Transverse colon (tissue), 4 donors: ENCODE measurements at regions not wholly inside any gene's neighbourhood (a gene's known extent, or its start where the extent isn't known, plus 50 kb on each side); places are given as distances from the start of the nearest gene placed in this dataset.

Experiments used
- DNase-seq: peaks from one replicate; pipeline ENCODE4 v3.0.0-alpha.2; 2019
- H3K27ac ChIP-seq, 4 donors: fragments of 200-600 bp; sonication (generic); 2 replicates each; pipeline ENCODE4 v1.5.1; 2016 to 2018; ENCODE audit warnings: inconsistent platforms in 4 of 4
- H3K27me3 ChIP-seq: fragments of 200-600 bp; sonication (generic); 2 replicates; pipeline ENCODE4 v1.5.1; 2017; ENCODE audit warnings: inconsistent platforms
- H3K36me3 ChIP-seq, 4 donors: fragments of 200-600 bp; sonication (generic); 2 replicates each; pipeline ENCODE4 v1.5.1; 2017 to 2019; ENCODE audit warnings: inconsistent platforms in 4 of 4
- H3K4me1 ChIP-seq, 4 donors: fragments of 200-600 bp; sonication (generic); 2 replicates each; pipeline ENCODE4 v1.5.1; 2017 to 2020; ENCODE audit warnings: inconsistent platforms in 4 of 4
- H3K4me3 ChIP-seq, 4 donors: fragments of 200-600 bp; sonication (generic); 1 replicate in 1 of 4; 2 replicates in 3 of 4; pipeline versions ENCODE4 v1.5.1 to v1.6.1; 2017 to 2019; ENCODE audit warnings: inconsistent platforms in 4 of 4
- H3K9me3 ChIP-seq, 2 donors: fragments of 200-600 bp; sonication (generic); 2 replicates each; pipeline ENCODE4 v1.5.1; 2017 to 2019; ENCODE audit warnings: inconsistent platforms in 2 of 2
- CTCF ChIP-seq, 5 experiments: fragments of 200-600 bp in 3 of 5; fragments of 450-650 bp in 2 of 5; sonication (generic) in 3 of 5; IDR thresholded peaks; 1 replicate in 2 of 5; 2 replicates in 3 of 5; pipeline ENCODE4 v1.5.1; 2016 to 2017; ENCODE audit warnings: antibody characterized with exemption in 5 of 5, inconsistent platforms in 3 of 5, mild to moderate bottlenecking in 2 of 5, moderate library complexity in 1 of 5
- EP300 ChIP-seq: sonication (generic); formaldehyde crosslinking; IDR thresholded peaks from one replicate; pipeline ENCODE4 v1.6.1; 2017; ENCODE audit warnings: antibody characterized with exemption, low read depth
- POLR2A ChIP-seq: fragments of 450-650 bp; IDR thresholded peaks from one replicate; pipeline ENCODE4 v1.6.1; 2016; ENCODE audit warnings: antibody characterized with exemption, mild to moderate bottlenecking, moderate library complexity
- POLR2AphosphoS5 ChIP-seq, 3 donors: sonication (generic); formaldehyde crosslinking; IDR thresholded peaks; one replicate each; pipeline ENCODE4 v1.6.1; 2016; ENCODE audit warnings: antibody characterized with exemption in 3 of 3
- WGBS, 2 donors: methylation state at CpG; one replicate each; pipeline ENCODE4 v1.1.5; 2018; ENCODE audit warnings: low coverage in 1 of 2; 5-methylcytosine and 5-hydroxymethylcytosine counted together
- in situ Hi-C, 4 donors: fragments of 200-750 bp; cut with MboI; loops; one replicate each; pipeline versions ENCODE4 v1.15.0 to v1.15.1; 2017; ENCODE audit warnings: low sequenced_read_pairs in 3 of 4, low pct_ligation_motif_present in 1 of 4, low pct_unique_long_range_greater_than_20kb in 1 of 4
- intact Hi-C: fragments of 100-400 bp; cut with DNase I; formaldehyde crosslinking; loops from one replicate; pipeline ENCODE4 v1.15.1; 2023; ENCODE audit warnings: low total_unique reads

- no peak for TF ChIP-seq EP300
- TF ChIP-seq CTCF (IDR thresholded peaks at IDR 0.05) = no peak
- no peak for TF ChIP-seq POLR2A
- TF ChIP-seq POLR2AphosphoS5 (IDR thresholded peaks at IDR 0.05) = no peak
- in situ Hi-C loops = no loop called here
- WGBS, 2 donors = 45 to 61% methylated on average over 5 of the region's 5 CpGs
Measured at GRCh38 chr1:87165177-87165576, 163.5 kb upstream of the LMO4 start.

GRCh38 chr1:87167157-87167789, 161.4 kb upstream of the LMO4 start:
- Histone ChIP-seq H3K4me1 (peaks cover 0 to 3% (median 0%) of the 10 kb centered on the region in 4 donors), H3K36me3 (no peaks in the 10 kb centered on the region), H3K9me3 (no peaks in the 10 kb centered on the region), H3K27ac (no peak overlapping the region), H3K27me3 (no peaks in the 10 kb centered on the region), H3K4me3 (no peak overlapping the region)
- in situ Hi-C loops (no loop called here), intact Hi-C loops (no loop called here)
- DNase-seq = no peak
- whole genome bisulfite sequencing, 2 donors = 80 to 81% methylated on average over 3 to 7 of the region's 7 CpGs
- TF ChIP-seq CTCF (IDR thresholded peaks at IDR 0.05) = no peak

More at GRCh38 chr1:87165177-87165576, 163.5 kb upstream of the LMO4 start:
- H3K27me3 ChIP-seq = no peaks in the 10 kb centered on the region
- no peak overlapping the region for H3K27ac ChIP-seq
- H3K36me3 ChIP-seq = no peaks in the 10 kb centered on the region
- H3K9me3 ChIP-seq = no peaks in the 10 kb centered on the region
- peaks cover 0 to 3% (median 0%) of the 10 kb centered on the region in 4 donors for H3K4me1 ChIP-seq
- no peak for DNase-seq
- intact Hi-C loops = no loop called here
- H3K4me3 ChIP-seq = no peak overlapping the region

GRCh38 chr1:87167848-87168525, 160.7 kb upstream of the LMO4 start:
- H3K9me3 ChIP-seq = no peaks in the 10 kb centered on the region
- TF ChIP-seq POLR2AphosphoS5 (IDR thresholded peaks at IDR 0.05) = no peak
- DNase-seq = no peak
- 72 to 100% methylated on average over 1 to 7 of the region's 7 CpGs for WGBS, 2 donors
- H3K27ac ChIP-seq = no peak overlapping the region
- H3K4me1 ChIP-seq = peaks cover 0 to 3% (median 0%) of the 10 kb centered on the region in 4 donors
- H3K4me3 ChIP-seq = no peak overlapping the region
- in situ Hi-C loops = no loop called here
- H3K36me3 ChIP-seq = no peaks in the 10 kb centered on the region
- intact Hi-C loops = no loop called here
- no peaks in the 10 kb centered on the region for H3K27me3 ChIP-seq

- in situ Hi-C loops (no loop called here), intact Hi-C loops (no loop called here)
- Histone ChIP-seq H3K27me3 (no peaks in the 10 kb centered on the region), H3K4me1 (peaks cover 0 to 3% (median 0%) of the 10 kb centered on the region in 4 donors), H3K4me3 (no peak overlapping the region), H3K27ac (no peak overlapping the region), H3K36me3 (no peaks in the 10 kb centered on the region), H3K9me3 (no peaks in the 10 kb centered on the region)
- no peak for DNase-seq
- WGBS, 2 donors = 75 to 92% methylated on average over 3 of the region's 3 CpGs
- TF ChIP-seq CTCF (IDR thresholded peaks at IDR 0.05) = no peak
Measured at GRCh38 chr1:87169263-87169910, 159.3 kb upstream of the LMO4 start.
